MCF 10A (cell line): ENCODE measurements at regions not wholly inside any gene's neighbourhood (a gene's known extent, or its start where the extent isn't known, plus 50 kb on each side); places are given as distances from the start of the nearest gene placed in this dataset.

Source experiments
- BruUV-seq: library from RNA; stranded (reverse); fragments of 400-500 nt; replicated peaks from 2 replicates; lab custom pipeline; 2021; lab: Mats Ljungman, UMichigan
- CTCF ChIA-PET: fragments of 300-600 bp; sonication (Branson Sonifier 250); formaldehyde crosslinking; extraction: SDS; loops from one replicate; lab custom pipeline; 2021; ENCODE audit warnings: antibody characterized with exemption, inconsistent platforms; lab: Yijun Ruan, JAX
- POLR2A ChIA-PET: fragments of 300-600, 350-650 bp; sonication (Branson Sonifier 250); formaldehyde crosslinking; extraction: SDS; loops from one replicate; lab custom pipeline; 2020; ENCODE audit warnings: antibody characterized with exemption, inconsistent platforms; lab: Yijun Ruan, JAX
- DNase-seq: peaks from one replicate; pipeline ENCODE4 v3.0.0-alpha.2; 2018; ENCODE audit not compliant: unreplicated experiment
- H3K27ac Mint-ChIP-seq: one replicate; pipeline ENCODE4 v1.8.0; 2022; ENCODE audit warnings: mild to moderate bottlenecking, low read depth, mixed read lengths; ENCODE audit not compliant: unreplicated experiment
- H3K27me3 Mint-ChIP-seq: one replicate; pipeline ENCODE4 v1.8.0; 2022; ENCODE audit warnings: mixed read lengths; ENCODE audit not compliant: insufficient read depth, unreplicated experiment
- H3K36me3 Mint-ChIP-seq: one replicate; pipeline ENCODE4 v1.8.0; 2022; ENCODE audit warnings: mild to moderate bottlenecking, moderate library complexity, mixed read lengths; ENCODE audit not compliant: insufficient read depth, unreplicated experiment
- H3K4me1 Mint-ChIP-seq: one replicate; pipeline ENCODE4 v1.8.0; 2022; ENCODE audit warnings: mixed read lengths; ENCODE audit not compliant: insufficient read depth, unreplicated experiment
- H3K4me3 Mint-ChIP-seq: one replicate; pipeline ENCODE4 v1.8.0; 2022; ENCODE audit warnings: mild to moderate bottlenecking, moderate library complexity, mixed read lengths; ENCODE audit not compliant: unreplicated experiment
- H3K9me3 Mint-ChIP-seq: one replicate; pipeline ENCODE4 v1.8.0; 2022; ENCODE audit warnings: mixed read lengths; ENCODE audit not compliant: unreplicated experiment
- intact Hi-C: fragments of 100-400 bp; cut with micrococcal nuclease; formaldehyde crosslinking; loops from 2 replicates; pipeline ENCODE4 v1.14.1; 2022
- TF ChIP-seq, protein P1 (sequence below): fragments of 200-600 bp; IDR thresholded peaks from one replicate; pipeline ENCODE4 v1.8.0; 2022; ENCODE audit warnings: antibody characterized with exemption, mild to moderate bottlenecking; ENCODE audit not compliant: unreplicated experiment

DNA sequence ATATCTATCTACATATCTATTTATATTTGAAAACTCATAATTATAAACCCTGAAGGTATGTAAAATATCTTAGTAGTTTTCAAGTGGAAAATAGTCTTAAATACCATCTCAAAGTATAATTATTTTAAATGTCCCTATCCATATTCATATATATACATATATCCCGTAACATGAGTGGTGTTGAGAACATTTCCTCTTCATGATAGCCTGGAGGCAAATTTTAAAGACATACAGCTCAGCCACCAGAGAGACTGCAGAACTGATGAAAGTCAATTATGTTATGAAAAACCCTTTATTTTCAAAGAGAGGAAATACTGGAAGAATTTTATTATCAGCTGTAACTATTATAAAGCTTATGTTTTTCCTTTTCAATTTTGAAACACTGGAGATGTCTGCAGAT, 1806.7 kb upstream of the PCDH7 start:
- Mint-ChIP-seq H3K27me3 (no peaks in the 10 kb centered on the region), H3K36me3 (no peaks in the 10 kb centered on the region), H3K9me3 (peaks cover 6% of the 10 kb centered on the region), H3K27ac (no peak overlapping the region), H3K4me3 (no peak overlapping the region), H3K4me1 (no peaks in the 10 kb centered on the region)
- ChIA-PET POLR2A (no interaction called here), CTCF (interaction anchor here (1.1 kb wide), 1 partner anchor 1221 kb away, joined by 3 read pairs; no protein-coding TSS in a partner anchor)
- BruUV-seq: no TSS peak
- intact Hi-C loops: no loop called here
- TF ChIP-seq, protein P1, sequence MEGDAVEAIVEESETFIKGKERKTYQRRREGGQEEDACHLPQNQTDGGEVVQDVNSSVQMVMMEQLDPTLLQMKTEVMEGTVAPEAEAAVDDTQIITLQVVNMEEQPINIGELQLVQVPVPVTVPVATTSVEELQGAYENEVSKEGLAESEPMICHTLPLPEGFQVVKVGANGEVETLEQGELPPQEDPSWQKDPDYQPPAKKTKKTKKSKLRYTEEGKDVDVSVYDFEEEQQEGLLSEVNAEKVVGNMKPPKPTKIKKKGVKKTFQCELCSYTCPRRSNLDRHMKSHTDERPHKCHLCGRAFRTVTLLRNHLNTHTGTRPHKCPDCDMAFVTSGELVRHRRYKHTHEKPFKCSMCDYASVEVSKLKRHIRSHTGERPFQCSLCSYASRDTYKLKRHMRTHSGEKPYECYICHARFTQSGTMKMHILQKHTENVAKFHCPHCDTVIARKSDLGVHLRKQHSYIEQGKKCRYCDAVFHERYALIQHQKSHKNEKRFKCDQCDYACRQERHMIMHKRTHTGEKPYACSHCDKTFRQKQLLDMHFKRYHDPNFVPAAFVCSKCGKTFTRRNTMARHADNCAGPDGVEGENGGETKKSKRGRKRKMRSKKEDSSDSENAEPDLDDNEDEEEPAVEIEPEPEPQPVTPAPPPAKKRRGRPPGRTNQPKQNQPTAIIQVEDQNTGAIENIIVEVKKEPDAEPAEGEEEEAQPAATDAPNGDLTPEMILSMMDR: no peak
- no peak for DNase-seq

DNA sequence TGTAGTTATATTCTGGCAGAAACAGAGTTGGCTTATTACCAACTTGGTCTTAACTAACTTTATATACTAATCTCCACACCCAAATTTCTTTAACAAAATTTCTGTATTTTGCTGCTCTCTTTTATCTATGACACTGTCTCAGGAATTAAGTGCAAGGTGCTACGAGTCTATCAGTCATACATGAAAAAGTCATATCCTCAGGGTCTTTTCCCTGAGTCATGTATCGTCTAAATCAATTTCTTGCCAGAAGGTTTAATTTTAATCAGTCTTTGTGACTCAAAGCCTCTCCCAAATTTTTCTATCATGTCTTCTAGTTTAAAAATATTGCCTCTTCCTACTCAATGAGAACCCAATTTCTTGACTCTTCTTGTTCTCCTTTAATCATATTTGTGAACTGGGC, 1803.6 kb upstream of the PCDH7 start:
- POLR2A ChIA-PET: no interaction called here
- no TSS peak for BruUV-seq
- Mint-ChIP-seq H3K36me3 (no peaks in the 10 kb centered on the region), H3K27ac (no peak overlapping the region), H3K4me1 (peaks cover 6% of the 10 kb centered on the region), H3K4me3 (no peak overlapping the region), H3K27me3 (no peaks in the 10 kb centered on the region), H3K9me3 (no peaks in the 10 kb centered on the region)
- TF ChIP-seq, protein P1: no peak
- intact Hi-C loops: no loop called here
- CTCF ChIA-PET: no interaction called here
- no peak for DNase-seq

DNA sequence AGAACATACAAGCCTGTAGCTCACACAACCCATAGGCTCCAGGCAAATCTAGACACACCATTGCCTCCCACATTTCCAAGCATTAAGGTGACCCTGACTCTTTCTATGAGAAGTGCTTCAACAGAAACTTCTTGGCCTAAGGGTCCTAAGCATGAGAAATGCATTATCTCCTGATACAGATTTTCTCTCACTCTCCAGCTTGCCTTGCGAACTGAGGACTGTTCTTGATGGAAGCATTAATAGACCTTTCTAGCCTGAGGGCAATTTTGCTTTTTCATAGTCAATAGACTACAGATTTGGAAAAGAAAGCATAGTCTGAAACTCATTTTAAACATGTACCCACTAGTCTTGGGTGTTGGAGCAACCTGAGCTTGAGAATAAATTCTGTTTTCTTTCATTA, 1801.3 kb upstream of the PCDH7 start:
- ChIA-PET CTCF (no interaction called here), POLR2A (no interaction called here)
- Mint-ChIP-seq H3K27me3 (no peaks in the 10 kb centered on the region), H3K4me1 (peaks cover 13% of the 10 kb centered on the region), H3K27ac (no peak overlapping the region), H3K36me3 (no peaks in the 10 kb centered on the region), H3K4me3 (no peak overlapping the region), H3K9me3 (no peaks in the 10 kb centered on the region)
- BruUV-seq: no TSS peak
- TF ChIP-seq, protein P1: no peak
- intact Hi-C loops: no loop called here
- DNase-seq: no peak

DNA sequence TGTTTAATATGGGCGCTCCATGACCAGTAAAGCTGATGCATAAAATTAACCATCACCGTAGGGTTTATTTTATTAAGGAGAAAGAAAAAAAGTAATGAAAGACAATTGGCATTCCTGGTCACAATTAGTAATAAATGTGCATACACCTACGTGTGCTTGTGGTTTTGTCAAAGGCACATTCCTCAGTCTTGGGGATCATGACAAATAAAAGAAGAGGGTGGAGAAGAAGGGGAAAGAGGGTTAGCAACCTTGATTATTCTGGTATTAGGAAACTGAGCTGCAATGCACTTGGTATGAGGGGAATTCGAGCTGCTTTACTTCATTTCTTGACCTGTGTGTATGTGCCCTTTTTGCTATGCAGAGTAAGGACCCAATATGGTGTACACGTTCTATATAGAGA, 1798.3 kb upstream of the PCDH7 start:
- intact Hi-C loops: no loop called here
- Mint-ChIP-seq H3K36me3 (no peaks in the 10 kb centered on the region), H3K4me1 (peaks cover 13% of the 10 kb centered on the region), H3K9me3 (no peaks in the 10 kb centered on the region), H3K27me3 (no peaks in the 10 kb centered on the region), H3K4me3 (no peak overlapping the region), H3K27ac (no peak overlapping the region)
- no TSS peak for BruUV-seq
- DNase-seq: no peak
- TF ChIP-seq, protein P1: no peak
- POLR2A ChIA-PET: no interaction called here
- CTCF ChIA-PET: interaction anchor here (0.7 to 1.0 kb wide), 2 partner anchors 9 to 29 kb away, joined by 3 to 4 read pairs; no protein-coding TSS in a partner anchor
